HG02763 (cell line): ENCODE measurements at regions not wholly inside any gene's neighbourhood (a gene's known extent, or its start where the extent isn't known, plus 50 kb on each side); places are given as distances from the start of the nearest gene placed in this dataset.

ENCODE experiments used
- ATAC-seq: cut with Tn5 transposase; IDR thresholded peaks from one replicate; pipeline ENCODE4 v1.9.1; 2021; ENCODE audit warnings: mild to moderate bottlenecking, moderate library complexity; ENCODE audit not compliant: unreplicated experiment

DNA sequence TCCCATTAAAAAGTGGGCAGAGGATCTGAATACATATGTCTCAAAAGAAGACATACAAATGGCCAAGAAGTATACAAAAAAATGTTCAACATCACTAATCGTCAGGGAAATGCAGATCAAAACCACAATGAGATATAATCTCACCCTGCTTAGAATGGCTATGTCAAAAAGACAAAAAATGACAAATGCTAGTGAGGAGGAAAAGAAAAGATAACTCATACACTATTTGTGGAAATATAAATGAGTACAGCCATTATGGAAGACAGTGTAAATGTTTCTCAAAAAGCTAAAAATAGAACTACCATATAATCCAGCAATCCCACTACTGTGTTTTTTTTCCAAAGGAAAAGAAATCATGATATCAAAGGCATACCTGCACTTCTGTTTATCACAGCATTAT, 450.7 kb downstream of the EFNA5 start:
- ATAC-seq = no peak

DNA sequence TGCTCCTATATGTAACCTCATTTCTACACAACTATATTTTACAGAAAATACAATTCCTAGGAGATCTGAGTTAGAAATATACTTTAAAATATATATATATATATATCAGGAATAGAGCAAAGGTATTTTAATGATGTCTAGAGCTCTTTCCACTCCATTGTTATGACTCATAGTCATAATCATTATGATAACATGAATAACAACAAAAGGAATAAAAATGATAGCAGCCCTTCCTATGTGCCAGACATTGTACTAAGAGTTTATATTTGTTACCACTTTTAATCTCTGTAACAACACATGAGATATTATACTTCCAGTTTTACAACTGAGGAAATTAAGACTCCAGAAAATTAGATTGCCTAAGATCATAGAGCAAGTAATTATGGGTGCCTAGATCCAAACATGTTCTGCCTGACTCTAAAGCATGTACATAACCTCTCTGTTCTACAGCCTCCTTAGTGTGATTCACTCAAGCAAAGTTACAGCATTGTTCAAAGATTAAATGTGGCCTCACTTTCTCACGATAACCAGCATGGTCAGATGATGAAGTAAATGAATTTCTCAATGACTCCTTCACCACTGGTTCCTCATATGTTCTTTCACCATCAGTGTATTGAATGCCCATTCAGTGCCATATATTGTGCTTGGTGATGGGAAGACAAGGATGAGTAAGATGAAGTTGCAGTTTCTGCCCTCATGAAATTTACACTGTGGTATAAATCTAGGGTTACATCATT, 452.1 kb downstream of the EFNA5 start:
- ATAC-seq = no peak

DNA sequence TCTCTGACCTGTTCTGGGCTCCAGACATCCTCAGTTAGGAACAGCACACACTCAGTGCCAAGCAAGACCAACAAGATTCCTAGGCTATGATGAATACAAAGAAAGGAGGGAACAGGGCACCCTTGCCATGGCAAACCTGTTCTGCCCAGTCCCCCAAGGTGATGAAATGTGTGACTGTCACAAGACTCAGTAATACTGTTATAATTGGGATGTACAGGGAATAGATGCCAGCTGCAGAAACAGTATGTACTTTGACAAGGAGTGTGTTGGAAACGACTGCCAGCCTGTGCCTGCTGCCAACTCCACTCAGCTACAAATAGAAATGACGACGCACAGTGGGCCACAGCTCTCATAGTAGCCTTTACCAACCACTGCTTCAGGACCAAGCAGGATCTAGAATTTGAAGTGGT, 453.0 kb downstream of the EFNA5 start:
- ATAC-seq = no peak

DNA sequence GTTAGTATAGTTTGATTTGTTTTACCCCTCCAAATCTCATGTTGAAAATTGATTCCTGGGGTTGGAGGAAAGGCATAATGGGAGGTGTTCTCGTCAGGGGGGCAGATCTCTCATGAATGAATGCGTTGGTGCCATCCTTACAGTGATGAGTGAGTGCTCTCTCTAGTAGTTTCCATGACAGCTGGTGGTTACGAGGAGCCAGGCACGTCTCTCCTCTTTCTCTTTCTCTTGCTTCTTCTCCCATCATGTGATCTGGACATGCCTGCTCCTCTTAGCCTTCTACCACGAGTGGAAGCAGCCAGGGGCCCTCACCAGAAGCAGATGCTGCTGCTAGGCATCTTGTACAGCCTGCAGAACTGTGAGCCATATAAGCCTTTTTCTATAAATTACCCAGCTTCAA, 454.1 kb downstream of the EFNA5 start:
- no peak for ATAC-seq

DNA sequence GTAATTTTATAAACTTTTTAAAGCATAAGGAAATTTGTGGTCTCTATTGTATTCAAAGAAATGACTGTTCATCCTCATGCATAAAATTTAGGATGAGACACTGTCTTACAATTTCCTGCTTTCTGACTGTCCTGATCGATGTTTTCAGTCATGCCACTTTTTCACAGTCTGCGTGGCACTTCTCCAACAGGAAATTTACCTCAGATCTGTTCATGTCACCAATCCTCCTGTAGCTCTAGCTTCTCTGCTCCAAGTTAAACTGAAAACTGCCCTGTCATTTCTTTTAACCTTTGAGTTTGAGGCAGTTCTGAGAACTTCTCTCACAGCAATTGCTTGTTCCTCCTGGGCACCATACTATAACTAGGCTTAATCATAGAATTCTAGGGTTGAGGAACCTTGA, 455.1 kb downstream of the EFNA5 start:
- ATAC-seq = no peak

DNA sequence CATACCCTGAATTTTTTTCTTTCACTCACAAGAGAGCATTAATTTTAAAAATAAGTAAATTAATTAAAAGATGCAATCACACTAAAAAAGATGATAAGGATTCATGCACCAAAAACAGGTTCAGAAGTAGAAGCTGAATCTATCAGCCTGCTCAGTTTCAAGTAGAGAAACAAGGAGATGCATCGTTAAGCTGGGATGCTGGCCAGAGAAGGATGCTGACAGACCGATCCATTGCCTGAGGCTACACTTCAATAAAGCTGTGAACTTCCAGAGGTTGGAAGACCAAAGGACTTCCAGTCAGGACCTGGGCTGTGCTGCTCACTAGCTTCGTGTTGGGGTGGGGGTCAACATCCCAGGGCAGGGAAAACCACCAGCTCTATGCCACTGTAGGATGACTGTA, 457.7 kb downstream of the EFNA5 start:
- ATAC-seq = no peak

DNA sequence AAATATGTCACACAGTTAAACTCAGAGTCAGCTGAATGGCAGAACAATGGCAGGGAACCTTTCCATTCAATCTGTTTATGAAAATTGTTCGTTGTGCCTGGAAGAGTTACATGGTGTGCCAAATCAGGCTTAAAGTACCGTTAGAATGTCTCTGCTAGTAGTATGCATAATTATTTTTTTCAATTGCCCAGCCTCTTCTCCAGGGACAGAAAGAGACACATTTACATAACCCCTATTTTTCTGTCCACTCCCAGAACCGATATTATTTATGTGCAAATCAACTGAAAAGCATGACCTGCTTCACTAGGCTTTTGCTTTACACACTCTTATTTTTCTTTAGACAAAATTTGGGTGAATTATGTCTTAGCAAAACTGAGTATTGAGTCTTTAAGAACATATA, 459.1 kb downstream of the EFNA5 start:
- no peak for ATAC-seq

DNA sequence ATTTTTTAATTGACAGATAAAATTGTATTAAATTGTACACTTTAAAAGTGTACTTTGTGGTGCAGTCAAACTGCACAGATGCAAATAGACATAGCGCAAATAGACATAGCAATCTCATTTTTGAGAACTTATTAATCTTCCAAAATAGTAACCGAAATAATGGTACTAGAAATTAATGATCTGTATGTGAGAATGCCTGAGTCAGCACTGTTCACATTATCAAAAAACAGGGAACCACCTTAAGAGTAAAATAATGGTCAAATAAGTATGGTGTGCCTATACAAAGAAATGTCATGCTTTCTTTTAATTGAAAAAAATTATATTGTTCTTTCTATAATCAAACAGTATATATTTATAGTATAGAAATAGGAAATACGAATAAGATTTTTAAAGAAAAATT, 461.9 kb downstream of the EFNA5 start:
- ATAC-seq = no peak

DNA sequence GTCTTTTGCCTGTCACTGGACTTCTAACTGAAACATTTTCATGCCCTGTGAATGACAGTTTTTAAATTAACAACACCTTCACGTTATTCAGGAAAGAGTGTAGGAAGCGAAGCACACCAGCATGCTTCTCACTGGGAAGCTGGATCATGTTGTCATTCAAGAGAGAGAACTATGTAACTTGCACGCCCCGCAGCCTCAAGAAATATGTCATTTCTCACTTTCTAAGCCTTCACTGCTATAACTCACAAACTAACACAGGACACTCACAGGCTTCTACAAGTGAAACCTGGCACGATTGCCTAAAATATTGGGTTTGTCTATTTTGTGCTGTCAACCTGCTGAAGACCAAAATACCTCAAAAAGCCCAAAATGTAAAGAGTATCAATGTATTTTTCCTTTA, 466.3 kb downstream of the EFNA5 start:
- ATAC-seq = no peak

DNA sequence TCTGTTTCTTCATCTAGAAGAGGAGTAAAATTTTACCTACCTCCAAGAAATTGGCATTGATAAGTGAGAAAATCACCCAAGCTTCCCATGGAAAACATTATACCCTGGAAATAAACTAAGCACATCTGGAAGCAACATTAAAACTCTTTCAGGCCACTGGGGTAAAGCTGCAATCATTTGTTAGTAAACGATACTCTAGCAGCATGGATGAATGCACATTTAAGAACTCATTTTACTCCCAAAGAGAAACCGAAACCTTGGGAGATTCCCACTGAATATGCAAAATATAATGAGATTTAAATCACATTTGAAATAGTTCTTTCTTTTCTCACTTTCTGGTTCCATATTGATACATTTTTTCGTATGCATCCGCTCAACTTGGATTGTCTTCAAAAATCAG, 467.5 kb downstream of the EFNA5 start:
- ATAC-seq = no peak

DNA sequence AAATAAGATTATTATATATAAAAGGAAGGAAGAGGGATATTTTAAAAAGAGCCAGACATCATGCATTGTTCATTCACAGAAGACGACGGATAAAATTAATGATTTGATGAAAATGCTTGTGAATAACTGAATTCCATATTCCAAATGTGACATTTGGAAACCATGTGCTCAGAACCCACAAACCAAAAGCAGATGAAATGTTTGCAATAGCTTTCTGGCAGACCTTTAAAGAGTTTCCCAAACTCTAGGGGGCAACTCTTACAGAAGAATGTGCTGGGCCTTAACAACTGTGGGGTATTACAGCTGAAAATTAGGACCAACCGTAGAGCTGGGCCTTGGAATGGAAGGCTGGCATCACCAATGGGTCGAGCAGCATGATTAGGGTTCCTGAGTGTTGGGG, 471.0 kb downstream of the EFNA5 start:
- no peak for ATAC-seq

DNA sequence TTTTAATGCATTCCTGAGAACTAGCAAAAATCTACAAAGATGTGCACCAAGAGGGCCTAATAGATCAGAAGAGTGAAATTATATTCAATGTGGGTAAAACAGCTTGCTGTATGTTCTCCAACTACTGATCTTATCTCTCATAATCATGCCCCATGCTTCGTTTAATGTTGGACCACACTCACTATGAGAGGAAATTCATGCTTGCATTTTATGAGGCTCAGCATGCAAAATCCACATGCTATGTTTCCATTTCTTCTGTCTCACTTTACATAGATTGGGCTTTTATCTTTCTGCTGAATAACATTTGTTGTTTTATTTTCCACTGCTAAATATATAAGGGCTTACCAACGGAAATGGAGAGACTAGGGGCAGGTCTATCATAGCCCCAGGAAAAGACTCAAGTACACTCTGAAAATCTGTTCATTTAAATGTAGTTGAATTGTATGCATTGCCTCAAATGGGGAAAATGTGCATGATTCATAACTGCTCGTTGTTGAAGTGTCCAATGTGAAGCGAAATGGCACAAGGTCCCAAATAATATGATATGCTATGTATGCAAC, 474.2 kb downstream of the EFNA5 start:
- ATAC-seq = no peak

DNA sequence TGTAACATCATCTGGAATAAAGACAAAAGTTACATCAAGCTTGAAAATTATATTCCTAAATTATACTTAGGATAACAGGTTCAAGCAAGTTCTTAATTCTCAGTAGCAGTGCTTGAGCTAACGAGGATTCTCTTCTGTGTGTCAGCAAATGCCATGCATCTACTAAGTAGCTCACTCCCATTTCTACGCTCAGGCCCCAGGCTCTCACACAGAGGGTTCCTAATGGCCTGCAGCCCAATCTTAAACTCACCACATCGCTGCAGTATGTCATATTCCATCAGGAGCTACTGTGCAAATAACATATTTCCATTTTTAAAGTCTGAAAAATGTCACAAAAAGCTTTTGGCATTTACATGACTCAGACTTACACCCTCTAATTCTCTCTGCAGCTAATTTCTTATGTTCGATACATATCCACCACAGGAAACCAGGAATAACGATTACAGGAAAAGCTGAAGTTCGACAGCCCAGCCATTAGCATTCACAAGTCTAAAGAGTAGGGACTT, 474.8 kb downstream of the EFNA5 start:
- no peak for ATAC-seq

DNA sequence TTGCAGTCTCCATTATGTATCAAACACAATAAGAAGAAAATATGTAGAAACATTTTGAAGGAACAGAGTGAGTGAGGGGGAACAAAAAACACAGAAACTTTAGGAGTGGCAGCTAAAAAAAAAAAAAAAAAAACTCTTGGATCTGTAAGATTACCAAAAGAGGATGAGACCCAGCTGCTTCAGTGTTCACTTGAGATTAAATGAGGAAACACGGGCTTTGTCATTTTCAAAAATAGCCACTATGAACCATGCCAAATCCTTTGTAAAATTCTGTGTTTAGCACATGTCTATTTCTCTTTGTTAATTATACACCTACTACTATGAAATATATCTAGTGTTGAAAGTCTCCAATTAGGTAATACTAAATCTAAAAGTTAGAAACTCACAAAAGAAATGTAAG, 485.9 kb downstream of the EFNA5 start:
- ATAC-seq = no peak

DNA sequence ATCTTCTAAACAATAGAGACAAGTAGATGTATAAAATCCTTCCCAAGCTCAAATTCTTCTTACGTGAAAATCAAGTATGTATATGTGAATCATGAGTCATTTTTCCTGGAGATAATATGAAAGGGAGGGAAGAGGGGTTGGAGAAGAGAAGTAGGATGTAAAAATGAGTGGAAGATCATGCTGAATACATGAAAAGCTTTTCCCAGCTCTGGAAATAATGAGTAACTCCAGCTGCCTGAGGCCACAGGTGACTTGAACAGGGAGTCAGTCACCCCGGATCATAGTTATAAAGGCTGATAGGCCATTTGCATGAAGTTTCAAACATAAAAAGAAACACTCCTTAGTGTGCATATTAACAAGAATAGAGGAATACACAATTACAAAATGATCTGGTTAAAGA, 486.7 kb downstream of the EFNA5 start:
- ATAC-seq = no peak

DNA sequence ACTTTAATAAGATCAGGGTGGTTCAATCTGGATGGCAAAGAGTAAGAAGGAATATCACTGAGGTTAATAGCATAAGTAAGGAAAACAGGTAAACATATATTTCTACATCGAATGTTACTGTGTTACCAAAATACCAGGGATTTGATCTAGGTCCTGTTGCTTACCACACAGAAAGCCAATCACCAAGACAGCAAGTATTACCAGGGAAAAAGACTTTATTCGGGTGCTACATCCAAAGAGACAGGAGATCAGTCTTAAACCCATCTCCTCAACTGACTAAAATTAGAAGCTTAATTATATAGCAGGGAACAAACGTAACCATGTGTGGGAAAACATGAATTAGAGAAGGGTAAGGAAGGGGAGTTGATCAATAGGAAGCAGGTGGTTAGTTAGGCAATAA, 500.1 kb downstream of the EFNA5 start:
- ATAC-seq = no peak

DNA sequence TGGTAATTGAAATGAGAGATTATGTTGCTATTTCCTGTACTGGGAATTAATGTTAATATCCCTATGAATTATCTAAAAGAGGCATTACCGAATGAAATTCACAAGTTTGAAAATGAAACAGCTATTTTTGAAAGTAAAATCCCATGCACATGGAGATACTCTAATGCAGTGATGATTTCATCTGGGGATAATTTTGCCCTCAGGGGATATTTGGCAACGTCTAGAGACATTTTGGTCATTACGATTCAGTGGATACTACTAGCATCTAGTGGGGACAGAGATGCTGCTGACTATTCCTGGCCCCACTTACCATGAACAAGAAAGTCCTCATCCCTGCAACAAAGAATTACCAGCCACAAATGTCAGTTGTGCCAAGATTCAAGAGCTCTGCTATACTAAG, 500.9 kb downstream of the EFNA5 start:
- ATAC-seq = no peak

DNA sequence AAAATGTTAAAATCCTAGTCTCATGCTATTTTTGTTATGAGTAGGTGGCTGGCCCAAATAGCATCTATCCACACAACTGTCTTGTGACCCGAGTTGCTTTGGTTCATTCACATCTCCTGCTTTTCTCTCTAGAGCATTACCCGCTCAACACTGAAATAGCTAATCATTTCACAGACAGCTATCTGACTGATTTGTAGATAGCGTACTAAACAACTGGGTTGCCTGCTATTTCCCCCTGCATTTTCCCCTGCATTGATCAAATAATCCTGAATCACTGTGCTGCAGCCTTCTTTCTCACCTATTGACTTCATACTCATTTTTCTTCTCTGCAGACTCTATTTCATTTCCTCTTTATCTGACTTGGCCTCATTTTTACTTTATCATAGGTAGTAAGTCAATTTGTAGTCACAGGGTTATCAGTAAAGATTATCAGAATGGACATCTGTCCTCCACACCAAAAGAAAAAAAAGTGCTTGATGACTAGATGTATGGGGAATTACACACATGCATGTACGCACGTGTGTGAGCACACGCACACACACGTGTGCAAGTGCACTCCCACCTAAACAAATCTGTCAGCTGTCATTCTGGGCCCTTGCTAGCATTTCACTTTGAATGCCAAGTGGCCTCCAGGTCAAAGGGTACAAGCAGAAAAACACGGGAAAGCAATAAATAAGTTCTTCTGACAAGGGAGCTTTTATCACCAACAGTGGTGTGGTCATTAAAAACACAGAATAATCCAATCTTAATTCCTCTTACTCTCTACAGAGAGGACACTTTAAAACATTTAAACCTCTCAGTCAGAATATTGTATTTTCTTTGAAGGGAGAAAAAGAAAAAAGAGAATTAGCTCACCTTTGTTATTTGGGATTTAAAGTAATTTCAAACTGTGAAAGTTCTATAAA, 501.6 kb downstream of the EFNA5 start:
- no peak for ATAC-seq

DNA sequence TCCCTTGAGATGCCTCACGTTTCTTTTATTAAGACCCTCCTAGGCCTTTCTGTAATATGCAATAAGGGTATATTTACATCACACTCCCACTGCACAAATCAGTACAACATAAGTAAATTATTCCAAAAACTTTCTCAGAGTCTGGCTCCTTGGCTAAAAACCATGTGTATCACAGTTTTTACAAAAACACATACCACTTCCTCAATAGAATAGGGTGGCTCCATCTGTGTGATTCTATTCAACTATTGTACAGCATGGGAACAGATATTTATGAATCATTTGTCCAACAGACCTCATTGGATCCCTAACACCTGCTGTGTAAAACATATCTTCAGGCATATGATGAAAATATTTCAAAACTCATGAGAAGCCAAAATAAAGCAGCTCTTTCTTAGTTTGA, 502.7 kb downstream of the EFNA5 start:
- ATAC-seq = no peak

DNA sequence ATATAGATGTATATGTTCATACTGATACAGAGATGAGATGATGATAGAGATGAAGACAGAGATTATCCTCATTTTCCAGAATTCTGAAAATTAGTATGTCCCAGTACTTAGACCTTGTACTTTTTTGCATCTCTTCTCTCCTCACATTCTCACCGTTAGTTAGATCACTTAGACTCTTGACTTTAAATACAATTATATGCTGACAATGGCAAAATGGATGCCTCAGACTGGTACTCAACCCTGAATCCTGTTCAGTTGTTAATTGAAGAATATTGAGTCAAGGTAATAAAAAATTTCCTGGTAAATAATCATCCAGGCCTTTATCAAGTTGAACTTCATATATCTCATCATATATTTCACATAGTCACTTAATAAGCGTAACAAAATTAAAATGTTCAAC, 505.4 kb downstream of the EFNA5 start:
- ATAC-seq = no peak

DNA sequence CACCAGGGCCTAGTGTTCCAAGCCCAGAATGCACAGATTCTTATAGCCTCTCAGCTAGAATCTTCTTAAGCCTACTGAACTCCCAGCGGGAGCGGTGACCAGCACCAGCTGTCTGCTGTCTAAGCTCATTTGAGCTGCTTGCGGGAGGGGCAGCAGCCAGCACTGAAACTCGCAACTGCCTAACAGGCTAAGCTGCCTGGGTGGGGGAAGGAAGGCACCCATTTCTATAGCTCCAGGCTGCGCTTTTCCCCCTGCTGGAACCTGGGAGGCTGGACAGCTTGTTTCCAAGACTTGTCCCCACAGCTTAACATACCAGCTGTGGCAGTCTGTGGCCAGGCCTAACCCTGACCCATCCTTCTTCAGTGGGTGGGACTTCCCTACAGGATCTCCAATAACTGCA, 512.9 kb downstream of the EFNA5 start:
- ATAC-seq = no peak

DNA sequence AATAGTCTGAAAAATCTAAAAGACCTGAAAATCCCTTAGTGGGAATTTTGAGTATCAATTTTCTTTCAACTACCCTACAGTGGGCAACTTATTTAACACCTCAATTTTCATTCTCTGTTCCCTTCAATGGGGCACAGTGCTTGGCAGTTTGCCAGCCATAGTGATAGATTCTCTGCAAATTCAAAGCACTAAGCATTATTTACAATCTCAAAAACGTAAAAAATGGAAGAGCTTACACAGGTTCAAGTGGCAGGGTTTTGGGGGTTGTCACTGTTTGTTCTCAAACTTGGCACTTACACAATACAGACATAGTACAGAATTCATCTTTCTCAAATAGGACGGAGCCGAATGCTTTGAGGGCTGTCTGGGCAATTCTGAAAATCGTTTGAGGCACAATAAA, 515.0 kb downstream of the EFNA5 start:
- no peak for ATAC-seq
